ENCODE measurements at regions not wholly inside any gene's neighbourhood (a gene's known extent, or its start where the extent isn't known, plus 50 kb on each side); places are given as distances from the start of the nearest gene placed in this dataset.
"Not testable (repeated sequence)": the region's sequence is repeated elsewhere in the genome, so short reads cannot be mapped to it uniquely, and the experiment has no call there.

GRCh38 chr2:131584380-131584779 is 56.7 kb downstream of the CCDC74A start:
- intact Hi-C loops (cut with DNase I) = no loop called here
- DNase-seq (ENCODE audit: low spot score in 2 of 2) = no peak
- H3K4me1 ChIP-seq = no peaks in the 10 kb centered on the region
- H3K27me3 ChIP-seq = no peaks in the 10 kb centered on the region
- H3K36me3 ChIP-seq = no peaks in the 10 kb centered on the region
- no peaks in the 10 kb centered on the region for H3K9me3 ChIP-seq
- H3K27ac ChIP-seq = no peak overlapping the region
- TF ChIP-seq, protein P1, sequence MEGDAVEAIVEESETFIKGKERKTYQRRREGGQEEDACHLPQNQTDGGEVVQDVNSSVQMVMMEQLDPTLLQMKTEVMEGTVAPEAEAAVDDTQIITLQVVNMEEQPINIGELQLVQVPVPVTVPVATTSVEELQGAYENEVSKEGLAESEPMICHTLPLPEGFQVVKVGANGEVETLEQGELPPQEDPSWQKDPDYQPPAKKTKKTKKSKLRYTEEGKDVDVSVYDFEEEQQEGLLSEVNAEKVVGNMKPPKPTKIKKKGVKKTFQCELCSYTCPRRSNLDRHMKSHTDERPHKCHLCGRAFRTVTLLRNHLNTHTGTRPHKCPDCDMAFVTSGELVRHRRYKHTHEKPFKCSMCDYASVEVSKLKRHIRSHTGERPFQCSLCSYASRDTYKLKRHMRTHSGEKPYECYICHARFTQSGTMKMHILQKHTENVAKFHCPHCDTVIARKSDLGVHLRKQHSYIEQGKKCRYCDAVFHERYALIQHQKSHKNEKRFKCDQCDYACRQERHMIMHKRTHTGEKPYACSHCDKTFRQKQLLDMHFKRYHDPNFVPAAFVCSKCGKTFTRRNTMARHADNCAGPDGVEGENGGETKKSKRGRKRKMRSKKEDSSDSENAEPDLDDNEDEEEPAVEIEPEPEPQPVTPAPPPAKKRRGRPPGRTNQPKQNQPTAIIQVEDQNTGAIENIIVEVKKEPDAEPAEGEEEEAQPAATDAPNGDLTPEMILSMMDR (IDR thresholded peaks at IDR 0.05) = no peak
- no peak overlapping the region for H3K4me3 ChIP-seq

GRCh38 chr2:131584940-131585339 is 57.3 kb downstream of the CCDC74A start:
- H3K9me3 ChIP-seq = no peaks in the 10 kb centered on the region
- TF ChIP-seq, protein P1 (IDR thresholded peaks at IDR 0.05) = no peak
- H3K4me3 ChIP-seq = no peak overlapping the region
- intact Hi-C loops (cut with DNase I) = no loop called here
- no peaks in the 10 kb centered on the region for H3K36me3 ChIP-seq
- no peaks in the 10 kb centered on the region for H3K27me3 ChIP-seq
- no peak overlapping the region for H3K27ac ChIP-seq
- no peak for DNase-seq (ENCODE audit: low spot score in 2 of 2)
- H3K4me1 ChIP-seq = no peaks in the 10 kb centered on the region

DNA sequence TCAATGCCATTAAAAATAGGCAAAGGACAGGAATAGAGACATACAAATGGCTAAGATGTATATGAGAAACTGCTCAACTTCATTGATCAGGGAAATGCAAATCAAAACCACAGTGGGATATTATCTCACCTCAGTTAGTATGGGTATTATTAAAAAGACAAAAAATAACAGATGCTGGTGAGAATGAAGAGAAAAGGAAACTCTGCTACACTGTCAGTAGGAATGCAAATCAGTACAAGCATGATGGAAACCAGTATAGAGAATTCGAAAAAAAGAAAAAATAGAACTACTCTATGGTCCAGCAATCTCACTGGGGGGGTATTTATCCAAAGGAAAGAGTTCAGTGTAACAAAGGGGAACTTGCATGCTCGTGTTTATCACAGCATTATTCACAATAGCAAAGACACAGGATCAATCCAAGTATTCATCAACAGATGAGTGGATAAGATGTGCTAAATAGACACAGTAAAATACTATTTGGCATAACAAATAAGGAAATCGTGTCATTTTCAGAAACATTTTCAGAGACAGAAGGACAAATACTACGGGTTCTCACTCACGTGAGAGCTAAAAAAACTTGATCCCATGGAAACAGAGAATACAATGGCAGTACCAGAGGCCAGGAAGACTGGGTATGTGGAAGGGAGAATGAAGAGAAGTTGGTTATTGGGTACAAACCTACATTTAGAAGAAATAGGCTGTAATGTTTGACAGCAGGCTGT is 60.6 kb downstream of the CCDC74A start:
- Histone ChIP-seq H3K4me3 (no peak overlapping the region), H3K9me3 (no peaks in the 10 kb centered on the region), H3K4me1 (no peaks in the 10 kb centered on the region), H3K27ac (no peak overlapping the region), H3K27me3 (no peaks in the 10 kb centered on the region), H3K36me3 (no peaks in the 10 kb centered on the region)
- TF ChIP-seq, protein P1 (IDR thresholded peaks at IDR 0.05) = no peak
- intact Hi-C loops (cut with DNase I) = no loop called here
- no peak for DNase-seq (ENCODE audit: low spot score in 2 of 2)

DNA sequence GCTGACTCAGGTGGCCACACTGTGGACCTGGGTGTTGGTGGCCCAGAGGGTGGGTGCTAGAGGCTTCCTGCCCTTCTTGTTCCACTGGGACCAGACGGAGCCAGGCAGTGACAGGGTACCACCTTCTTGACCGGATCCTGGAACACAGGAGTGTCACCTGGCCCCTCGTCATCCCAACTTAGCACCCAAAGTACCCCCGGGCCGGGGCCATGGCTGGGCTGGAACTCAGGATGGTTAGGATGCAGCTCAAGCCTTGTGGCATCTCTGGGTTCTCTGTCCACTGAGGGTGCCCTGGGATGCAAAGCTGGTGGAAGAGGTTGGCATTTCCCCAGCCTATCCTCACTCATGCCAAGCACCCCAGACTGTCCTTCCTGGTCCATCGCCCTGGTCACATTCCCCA is 61.4 kb downstream of the CCDC74A start:
- H3K9me3 ChIP-seq; H3K4me3 ChIP-seq; H3K4me1 ChIP-seq; DNase-seq (ENCODE audit: low spot score in 2 of 2); H3K27me3 ChIP-seq; intact Hi-C loops (cut with DNase I); H3K36me3 ChIP-seq; H3K27ac ChIP-seq: not testable (repeated sequence)

DNA sequence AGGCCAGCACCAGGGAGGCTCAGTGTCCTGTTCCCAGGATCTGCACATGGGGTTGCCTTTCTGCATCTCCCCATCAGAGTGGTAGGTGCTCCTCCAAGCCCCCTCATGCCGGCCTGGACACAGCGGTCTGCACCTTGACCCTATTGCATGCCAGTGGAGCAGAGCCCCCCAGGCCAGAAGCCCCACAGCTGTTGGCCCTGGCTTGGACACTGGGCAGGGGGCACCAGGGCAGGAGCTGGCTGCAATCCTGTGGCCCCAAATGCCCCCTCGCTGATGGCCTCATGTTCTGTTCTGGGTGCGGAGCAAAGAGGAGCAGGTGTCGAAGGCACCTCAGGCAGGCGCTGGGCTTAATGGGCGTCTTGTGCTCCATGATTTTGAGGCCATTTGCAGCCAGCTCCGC is 62.7 kb downstream of the CCDC74A start:
- TF ChIP-seq, protein P1 (IDR thresholded peaks at IDR 0.05) = no peak
- intact Hi-C loops (cut with DNase I) = no loop called here
- no peaks in the 10 kb centered on the region for H3K9me3 ChIP-seq

DNA sequence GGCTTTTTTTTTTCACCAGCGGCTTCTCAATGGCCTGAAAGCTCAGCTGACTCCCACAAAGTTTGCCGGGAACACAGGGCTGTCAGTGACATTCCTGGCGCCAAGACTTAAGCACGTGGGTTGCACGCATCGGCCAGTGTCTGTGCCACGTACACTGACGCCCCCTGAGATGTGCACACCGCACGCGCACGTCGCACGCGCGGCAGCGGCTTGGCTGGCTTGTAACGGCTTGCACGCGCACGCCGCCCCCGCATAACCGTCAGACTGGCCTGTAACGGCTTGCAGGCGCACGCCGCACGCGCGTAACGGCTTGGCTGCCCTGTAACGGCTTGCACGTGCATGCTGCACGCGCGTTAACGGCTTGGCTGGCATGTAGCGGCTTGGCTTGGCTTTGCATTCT is 63.2 kb downstream of the CCDC74A start:
- TF ChIP-seq, protein P1 (IDR thresholded peaks at IDR 0.05) = no peak
- no peak overlapping the region for H3K4me3 ChIP-seq
- H3K36me3 ChIP-seq = no peaks in the 10 kb centered on the region
- H3K9me3 ChIP-seq = no peaks in the 10 kb centered on the region
- intact Hi-C loops (cut with DNase I) = no loop called here
- H3K27ac ChIP-seq = no peak overlapping the region
- DNase-seq (ENCODE audit: low spot score in 2 of 2) = no peak
- H3K27me3 ChIP-seq = no peaks in the 10 kb centered on the region
- H3K4me1 ChIP-seq = no peaks in the 10 kb centered on the region

More for the DNA sequence above, 62.7 kb downstream of the CCDC74A start:
- H3K27ac ChIP-seq = no peak overlapping the region
- no peak overlapping the region for H3K4me3 ChIP-seq
- DNase-seq (ENCODE audit: low spot score in 2 of 2) = no peak
- no peaks in the 10 kb centered on the region for H3K27me3 ChIP-seq
- H3K4me1 ChIP-seq = no peaks in the 10 kb centered on the region
- no peaks in the 10 kb centered on the region for H3K36me3 ChIP-seq

DNA sequence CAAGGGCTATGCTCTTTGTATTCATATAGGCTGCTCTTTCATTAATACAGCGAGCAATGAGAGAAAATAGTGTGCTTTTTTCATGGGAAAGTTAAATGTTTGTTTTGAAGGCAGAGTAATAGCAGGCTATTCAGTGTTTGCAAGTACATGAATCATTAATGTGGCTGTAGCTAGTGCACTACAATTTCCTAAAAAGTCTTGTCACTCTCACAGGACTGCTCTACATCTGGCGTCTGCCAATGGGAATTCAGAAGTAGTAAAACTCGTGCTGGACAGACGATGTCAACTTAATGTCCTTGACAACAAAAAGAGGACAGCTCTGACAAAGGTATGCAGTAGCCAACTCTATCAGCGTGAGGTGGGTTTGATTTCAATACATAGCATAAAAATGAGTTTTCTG is 68.9 kb downstream of the CCDC74A start:
- H3K27ac ChIP-seq; DNase-seq (ENCODE audit: low spot score in 2 of 2); H3K4me3 ChIP-seq; H3K36me3 ChIP-seq; H3K9me3 ChIP-seq; H3K27me3 ChIP-seq; H3K4me1 ChIP-seq; intact Hi-C loops (cut with DNase I): not testable (repeated sequence)

- H3K4me1 ChIP-seq; H3K9me3 ChIP-seq; H3K27me3 ChIP-seq; H3K27ac ChIP-seq; DNase-seq (ENCODE audit: low spot score in 2 of 2); H3K36me3 ChIP-seq; H3K4me3 ChIP-seq; intact Hi-C loops (cut with DNase I): not testable (repeated sequence)
Observed at GRCh38 chr2:131602444-131602843, 74.8 kb downstream of the CCDC74A start.

DNA sequence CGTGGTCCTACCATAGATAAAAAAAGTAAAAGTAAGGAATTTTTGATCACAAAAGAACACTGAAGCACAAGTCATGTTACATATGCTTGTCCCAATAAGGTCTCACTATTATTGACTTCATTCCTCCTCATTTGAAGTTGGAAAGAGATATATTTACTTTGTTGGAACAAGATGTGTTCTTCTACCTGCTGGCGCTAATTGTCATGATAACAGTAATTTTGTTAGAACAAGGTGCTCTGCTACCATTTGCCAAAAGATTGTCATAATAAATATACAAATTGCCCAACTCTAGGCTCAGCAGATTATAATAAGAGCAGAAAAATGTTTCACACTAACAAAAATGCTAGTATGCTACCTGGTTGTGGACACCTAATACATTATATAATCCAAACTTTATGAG is 77.0 kb downstream of the CCDC74A start:
- intact Hi-C loops (cut with DNase I); H3K27me3 ChIP-seq; H3K27ac ChIP-seq; H3K4me3 ChIP-seq; H3K4me1 ChIP-seq; H3K36me3 ChIP-seq; DNase-seq (ENCODE audit: low spot score in 2 of 2); H3K9me3 ChIP-seq: not testable (repeated sequence)
